ENCODE measurements at regions not wholly inside any gene's neighbourhood (a gene's known extent, or its start where the extent isn't known, plus 50 kb on each side); places are given as distances from the start of the nearest gene placed in this dataset.
"Not testable (repeated sequence)": the region's sequence is repeated elsewhere in the genome, so short reads cannot be mapped to it uniquely, and the experiment has no call there.

GRCh38 chr1:220454155-220454777, 73.7 kb upstream of the MARK1 start:
- Histone ChIP-seq H3K4me3 (no peak overlapping the region), H3K27me3 (no peaks in the 10 kb centered on the region), H3K27ac (no peak overlapping the region), H3K9me3 (no peaks in the 10 kb centered on the region), H3K36me3 (no peaks in the 10 kb centered on the region), H3K4me1 (no peaks in the 10 kb centered on the region)
- no peak for DNase-seq (ENCODE audit: low spot score in 2 of 2)
- TF ChIP-seq CTCF (IDR thresholded peaks at IDR 0.05) (no peak), POLR2A (IDR thresholded peaks at IDR 0.05) (no peak), POLR2AphosphoS5 (IDR thresholded peaks at IDR 0.05) (no peak)
- intact Hi-C loops (cut with DNase I; ENCODE audit: low total_unique reads): no loop called here

GRCh38 chr1:220453371-220453770, 74.6 kb upstream of the MARK1 start:
- intact Hi-C loops (cut with DNase I; ENCODE audit: low total_unique reads): no loop called here

GRCh38 chr1:220451532-220451931, 76.4 kb upstream of the MARK1 start:
- no peak for TF ChIP-seq CTCF (IDR thresholded peaks at IDR 0.05)
- Histone ChIP-seq H3K4me3 (no peak overlapping the region), H3K27ac (no peak overlapping the region), H3K27me3 (no peaks in the 10 kb centered on the region), H3K4me1 (no peaks in the 10 kb centered on the region), H3K9me3 (no peaks in the 10 kb centered on the region), H3K36me3 (no peaks in the 10 kb centered on the region)
- intact Hi-C loops (cut with DNase I; ENCODE audit: low total_unique reads): no loop called here
- DNase-seq (ENCODE audit: low spot score in 2 of 2): no peak

More at GRCh38 chr1:220453371-220453770, 74.6 kb upstream of the MARK1 start:
- Histone ChIP-seq H3K27ac (no peak overlapping the region), H3K9me3 (no peaks in the 10 kb centered on the region), H3K36me3 (no peaks in the 10 kb centered on the region), H3K27me3 (no peaks in the 10 kb centered on the region), H3K4me1 (no peaks in the 10 kb centered on the region), H3K4me3 (no peak overlapping the region)
- DNase-seq (ENCODE audit: low spot score in 2 of 2): no peak
- TF ChIP-seq POLR2AphosphoS5 (IDR thresholded peaks at IDR 0.05) (no peak), POLR2A (IDR thresholded peaks at IDR 0.05) (no peak), CTCF (IDR thresholded peaks at IDR 0.05) (no peak)

GRCh38 chr1:220450927-220451326, 77.0 kb upstream of the MARK1 start:
- DNase-seq (ENCODE audit: low spot score in 2 of 2): no peak
- no peaks in the 10 kb centered on the region for H3K36me3 ChIP-seq
- H3K4me1 ChIP-seq: no peaks in the 10 kb centered on the region
- H3K27ac ChIP-seq: no peak overlapping the region
- no peaks in the 10 kb centered on the region for H3K9me3 ChIP-seq
- no peak for TF ChIP-seq POLR2AphosphoS5 (IDR thresholded peaks at IDR 0.05)
- no peak for TF ChIP-seq POLR2A (IDR thresholded peaks at IDR 0.05)
- no peak for TF ChIP-seq CTCF (IDR thresholded peaks at IDR 0.05)
- no peak overlapping the region for H3K4me3 ChIP-seq
- intact Hi-C loops (cut with DNase I; ENCODE audit: low total_unique reads): no loop called here
- no peaks in the 10 kb centered on the region for H3K27me3 ChIP-seq

GRCh38 chr1:220448217-220448616, 79.7 kb upstream of the MARK1 start:
- Histone ChIP-seq H3K4me1 (no peaks in the 10 kb centered on the region), H3K4me3 (no peak overlapping the region), H3K27me3 (no peaks in the 10 kb centered on the region), H3K27ac (no peak overlapping the region), H3K9me3 (peaks cover 0 to 6% of the 10 kb centered on the region in 2 donors), H3K36me3 (no peaks in the 10 kb centered on the region)
- no peak for DNase-seq (ENCODE audit: low spot score in 2 of 2)
- TF ChIP-seq CTCF (IDR thresholded peaks at IDR 0.05) (no peak), POLR2A (IDR thresholded peaks at IDR 0.05) (no peak), POLR2AphosphoS5 (IDR thresholded peaks at IDR 0.05) (no peak)
- intact Hi-C loops (cut with DNase I; ENCODE audit: low total_unique reads): no loop called here

GRCh38 chr1:220444586-220444985, 83.3 kb upstream of the MARK1 start:
- H3K27me3 ChIP-seq; H3K27ac ChIP-seq; DNase-seq (ENCODE audit: low spot score in 2 of 2); H3K4me1 ChIP-seq; H3K36me3 ChIP-seq; H3K9me3 ChIP-seq; intact Hi-C loops (cut with DNase I; ENCODE audit: low total_unique reads); H3K4me3 ChIP-seq: not testable (repeated sequence)
